Gastrocnemius medialis (tissue), 4 donors: ENCODE measurements at regions not wholly inside any gene's neighbourhood (a gene's known extent, or its start where the extent isn't known, plus 50 kb on each side); places are given as distances from the start of the nearest gene placed in this dataset.

Experiments
- CTCF ChIP-seq, 5 experiments: fragments of 450-650 bp in 3 of 5; fragments of 200-600 bp in 2 of 5; sonication (generic) in 2 of 5; IDR thresholded peaks in 4 of 5; conservative IDR thresholded peaks in 1 of 5; 1 replicate in 4 of 5; 2 replicates in 1 of 5; pipeline ENCODE4 v1.5.1; 2016 to 2019; ENCODE audit warnings: antibody characterized with exemption in 5 of 5, mild to moderate bottlenecking in 3 of 5, moderate library complexity in 3 of 5
- POLR2A ChIP-seq, 2 donors: fragments of 450-650 bp; IDR thresholded peaks; one replicate each; pipeline ENCODE4 v1.6.1; 2017; ENCODE audit warnings: antibody characterized with exemption in 2 of 2, mild to moderate bottlenecking in 2 of 2, moderate library complexity in 2 of 2

DNA sequence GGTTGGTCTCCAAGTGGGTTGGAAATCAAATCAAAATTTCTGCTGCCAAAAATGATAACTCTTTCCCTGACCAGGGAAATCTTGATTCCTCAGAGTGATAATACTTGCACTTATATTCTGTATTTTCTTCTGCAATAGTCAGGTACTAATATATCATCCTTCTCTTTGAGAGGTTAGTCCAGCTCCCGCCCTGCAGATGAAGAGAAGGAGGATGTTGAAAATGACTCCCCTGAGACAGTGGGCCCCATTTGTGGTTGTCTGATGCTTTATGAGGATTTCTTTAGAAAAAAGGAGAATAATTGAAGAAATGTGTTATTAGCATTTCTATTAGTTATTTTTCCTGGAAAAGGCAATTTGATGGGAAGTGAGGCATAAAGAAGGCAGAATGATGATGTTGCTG lies 213.0 kb downstream of the SEC23IP start:
- TF ChIP-seq CTCF (IDR thresholded peaks at IDR 0.05 in 4 of 5, conservative IDR thresholded peaks at IDR 0.05 in 1 of 5) (no peak), POLR2A (IDR thresholded peaks at IDR 0.05) (no peak)
